Kidney (tissue), 13 donors: ENCODE measurements at regions not wholly inside any gene's neighbourhood (a gene's known extent, or its start where the extent isn't known, plus 50 kb on each side); places are given as distances from the start of the nearest gene placed in this dataset.

Experiments
- DNase-seq, 5 donors: peaks; one replicate each; pipeline ENCODE4 v3.0.0-alpha.2; 2013 to 2020
- FAIRE-seq: peaks from 2 replicates; lab custom pipeline; 2012; peaks lifted over from hg19 to GRCh38; lab: Jason Lieb, UNC
- H3K27ac ChIP-seq, 2 donors: one replicate each; pipeline ENCODE4 v1.7.0; 2013; ENCODE audit warnings: low read depth in 2 of 2, low read length in 2 of 2, inconsistent platforms in 1 of 2
- H3K27me3 ChIP-seq: one replicate; pipeline ENCODE4 v1.7.1; 2013; ENCODE audit warnings: low read length, inconsistent platforms; ENCODE audit not compliant: control insufficient read depth, insufficient read depth
- H3K36me3 ChIP-seq, 3 donors: one replicate each; pipeline versions ENCODE4 v1.7.0 to v1.7.1; 2013; ENCODE audit warnings: low read length in 3 of 3, control low read depth in 1 of 3, inconsistent platforms in 1 of 3; ENCODE audit not compliant: insufficient read depth in 3 of 3, control insufficient read depth in 2 of 3
- H3K4me1 ChIP-seq, 3 donors: one replicate each; pipeline versions ENCODE4 v1.7.0 to v1.7.1; 2013; ENCODE audit warnings: low read length in 3 of 3, inconsistent platforms in 1 of 3, low read depth in 1 of 3; ENCODE audit not compliant: control insufficient read depth in 2 of 3, insufficient read depth in 2 of 3
- H3K4me3 ChIP-seq, 3 donors: one replicate each; pipeline versions ENCODE4 v1.7.0 to v1.8.1; 2013; ENCODE audit warnings: low read length in 3 of 3, control low read depth in 1 of 3, inconsistent platforms in 1 of 3
- H3K9ac ChIP-seq, 3 donors: one replicate each; pipeline versions ENCODE4 v1.7.0 to v1.7.1; 2013; ENCODE audit warnings: low read length in 3 of 3, control low read depth in 1 of 3, inconsistent platforms in 1 of 3
- H3K9me3 ChIP-seq, 3 donors: one replicate each; pipeline versions ENCODE4 v1.7.0 to v1.7.1; 2013; ENCODE audit warnings: low read length in 3 of 3, control low read depth in 1 of 3, inconsistent platforms in 1 of 3; ENCODE audit not compliant: control insufficient read depth in 2 of 3, insufficient read depth in 1 of 3
- intact Hi-C: fragments of 100-400 bp; cut with DNase I; formaldehyde crosslinking; loops from one replicate; pipeline ENCODE4 v1.11.1; 2022
- TF ChIP-seq, protein P1 (sequence below): IDR thresholded peaks from 3 replicates; pipeline ENCODE4 v1.5.1; 2012; ENCODE audit warnings: mild to moderate bottlenecking, moderate library complexity, borderline replicate concordance; ENCODE audit not compliant: insufficient read depth; ENCODE audit errors: extremely low read depth
- donor health status: control.
- donor health status: control.
- donor health status: control.
- donor health status: control.
- donor health status: control.
- donor health status: DM: yes; HTN: yes; CAD: no.
- donor health status: Normal renal cell carcinoma (clear cell type).

DNA sequence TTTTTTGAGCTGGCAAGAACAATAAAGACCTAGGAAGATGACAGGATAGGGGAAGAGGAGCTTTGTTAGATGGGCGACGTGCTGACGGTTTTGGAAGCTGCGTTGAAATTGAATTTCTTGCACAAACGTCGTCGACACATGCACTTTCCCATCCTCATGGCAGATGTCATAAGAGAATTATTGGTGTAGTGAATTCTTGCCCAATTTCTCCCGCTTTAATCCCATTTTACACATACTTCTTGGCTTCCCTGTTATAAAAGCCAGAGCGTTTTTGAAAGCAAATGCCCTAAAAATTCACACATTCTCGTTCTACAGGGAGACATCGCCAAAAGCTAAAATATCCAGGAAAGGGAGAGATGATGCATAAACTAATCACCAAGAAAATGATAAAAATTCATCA, 109.8 kb upstream of the DAP start:
- TF ChIP-seq, protein P1, sequence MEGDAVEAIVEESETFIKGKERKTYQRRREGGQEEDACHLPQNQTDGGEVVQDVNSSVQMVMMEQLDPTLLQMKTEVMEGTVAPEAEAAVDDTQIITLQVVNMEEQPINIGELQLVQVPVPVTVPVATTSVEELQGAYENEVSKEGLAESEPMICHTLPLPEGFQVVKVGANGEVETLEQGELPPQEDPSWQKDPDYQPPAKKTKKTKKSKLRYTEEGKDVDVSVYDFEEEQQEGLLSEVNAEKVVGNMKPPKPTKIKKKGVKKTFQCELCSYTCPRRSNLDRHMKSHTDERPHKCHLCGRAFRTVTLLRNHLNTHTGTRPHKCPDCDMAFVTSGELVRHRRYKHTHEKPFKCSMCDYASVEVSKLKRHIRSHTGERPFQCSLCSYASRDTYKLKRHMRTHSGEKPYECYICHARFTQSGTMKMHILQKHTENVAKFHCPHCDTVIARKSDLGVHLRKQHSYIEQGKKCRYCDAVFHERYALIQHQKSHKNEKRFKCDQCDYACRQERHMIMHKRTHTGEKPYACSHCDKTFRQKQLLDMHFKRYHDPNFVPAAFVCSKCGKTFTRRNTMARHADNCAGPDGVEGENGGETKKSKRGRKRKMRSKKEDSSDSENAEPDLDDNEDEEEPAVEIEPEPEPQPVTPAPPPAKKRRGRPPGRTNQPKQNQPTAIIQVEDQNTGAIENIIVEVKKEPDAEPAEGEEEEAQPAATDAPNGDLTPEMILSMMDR = no peak
- H3K27me3 ChIP-seq = no peaks in the 10 kb centered on the region
- no peaks in the 10 kb centered on the region for H3K4me1 ChIP-seq
- no peak overlapping the region for H3K9ac ChIP-seq
- no peaks in the 10 kb centered on the region for H3K36me3 ChIP-seq
- no peak overlapping the region for H3K4me3 ChIP-seq
- no peaks in the 10 kb centered on the region for H3K9me3 ChIP-seq
- no peak overlapping the region for H3K27ac ChIP-seq
- intact Hi-C loops = no loop called here
- DNase-seq = no peak
- no peak for FAIRE-seq

DNA sequence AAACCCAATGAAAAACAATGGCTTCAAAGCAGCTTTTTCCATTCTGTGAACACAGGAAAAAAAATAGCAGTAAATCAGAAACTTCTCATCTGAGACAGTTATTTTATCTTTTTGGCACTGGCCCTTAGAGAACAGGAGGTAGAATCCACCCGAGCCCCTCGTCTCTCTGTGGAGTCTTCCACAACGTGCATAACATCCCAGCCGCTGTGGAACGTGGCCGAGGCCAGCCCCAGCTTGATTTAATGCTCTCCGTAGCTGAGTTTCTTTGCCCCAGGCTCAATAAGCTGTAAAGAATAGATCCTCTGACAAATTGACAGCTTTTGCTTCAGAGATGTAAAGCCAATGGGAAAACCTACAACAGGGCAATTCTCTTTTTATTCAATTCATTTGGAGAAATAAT, 107.9 kb upstream of the DAP start:
- Histone ChIP-seq H3K27ac (no peak overlapping the region), H3K9me3 (no peaks in the 10 kb centered on the region), H3K27me3 (no peaks in the 10 kb centered on the region), H3K4me1 (no peaks in the 10 kb centered on the region), H3K9ac (no peak overlapping the region), H3K36me3 (no peaks in the 10 kb centered on the region), H3K4me3 (no peak overlapping the region)
- DNase-seq = no peak
- intact Hi-C loops = no loop called here
- FAIRE-seq = no peak
- TF ChIP-seq, protein P1 = no peak

DNA sequence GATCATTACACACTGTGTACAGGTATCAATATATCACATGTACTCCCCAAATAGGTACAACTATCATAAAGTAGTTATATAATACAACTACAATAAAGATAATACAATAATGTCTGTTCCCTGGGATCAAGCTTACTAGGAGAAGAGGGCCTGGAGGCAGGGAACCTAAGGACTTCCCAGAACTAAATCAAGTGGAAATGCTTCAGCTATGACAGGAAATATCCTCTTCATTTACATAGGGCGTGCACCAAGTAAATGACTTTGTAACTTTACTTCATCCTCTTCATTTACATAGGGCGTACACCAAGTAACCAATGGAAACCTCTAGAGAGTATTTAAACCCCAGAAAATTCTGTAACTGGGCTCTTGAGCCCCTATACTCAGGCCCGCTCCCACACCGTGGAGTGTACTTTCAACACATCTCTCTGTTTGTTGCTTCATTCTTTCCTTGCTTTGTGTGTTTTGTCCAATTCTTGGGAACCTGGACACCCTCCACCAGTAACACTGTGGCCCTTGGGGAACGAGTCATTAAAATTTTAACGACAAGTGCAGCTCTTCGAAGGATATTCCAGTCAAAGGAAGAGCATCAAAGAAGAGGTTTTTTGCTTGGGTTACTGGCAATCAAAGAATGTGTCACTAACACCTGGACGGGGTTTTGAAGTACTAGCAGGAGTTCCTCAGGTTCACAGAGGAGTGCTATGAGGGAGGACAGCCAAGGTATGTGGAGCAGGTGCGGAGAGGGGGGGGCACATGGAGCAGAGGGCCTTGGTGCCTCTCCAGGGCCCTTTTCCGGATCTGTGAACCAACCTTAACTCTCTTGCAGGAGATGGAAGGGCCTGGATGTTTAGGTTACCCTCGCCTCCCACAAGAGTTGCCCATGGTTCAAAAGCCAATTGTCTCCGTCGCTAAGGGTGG, 106.6 kb upstream of the DAP start:
- intact Hi-C loops = no loop called here
- no peaks in the 10 kb centered on the region for H3K4me1 ChIP-seq
- no peak overlapping the region for H3K9ac ChIP-seq
- DNase-seq (no peak), FAIRE-seq (no peak)
- no peaks in the 10 kb centered on the region for H3K36me3 ChIP-seq
- no peak overlapping the region for H3K27ac ChIP-seq
- no peaks in the 10 kb centered on the region for H3K9me3 ChIP-seq
- TF ChIP-seq, protein P1 = no peak
- H3K27me3 ChIP-seq = no peaks in the 10 kb centered on the region
- no peak overlapping the region for H3K4me3 ChIP-seq
